Adipocyte (in vitro differentiated cells): ENCODE measurements at regions not wholly inside any gene's neighbourhood (a gene's known extent, or its start where the extent isn't known, plus 50 kb on each side); places are given as distances from the start of the nearest gene placed in this dataset.

Experiments
- DNase-seq: peaks from one replicate; pipeline ENCODE4 v3.0.0-alpha.2; 2015; ENCODE audit warnings: low read depth
- H3K27me3 ChIP-seq: replicated peaks from 2 replicates; pipeline ENCODE4 v1.7.0; 2013; ENCODE audit warnings: mild to moderate bottlenecking, low read length, moderate library complexity; ENCODE audit not compliant: control insufficient read depth, insufficient read depth
- H3K36me3 ChIP-seq: 2 replicates; pipeline ENCODE4 v1.7.0; 2013; ENCODE audit warnings: low read length, mild to moderate bottlenecking, moderate library complexity; ENCODE audit not compliant: control insufficient read depth, insufficient read depth, severe bottlenecking
- H3K4me1 ChIP-seq: 2 replicates; pipeline ENCODE4 v1.7.0; 2013; ENCODE audit warnings: mild to moderate bottlenecking, low read length, moderate library complexity; ENCODE audit not compliant: control insufficient read depth, insufficient read depth
- H3K4me3 ChIP-seq: 2 replicates; pipeline ENCODE4 v1.7.0; 2013; ENCODE audit warnings: mild to moderate bottlenecking, low read length, moderate library complexity
- H3K9ac ChIP-seq: 2 replicates; pipeline ENCODE4 v1.7.0; 2013; ENCODE audit warnings: mild to moderate bottlenecking, low read length, moderate library complexity
- H3K9me3 ChIP-seq: 2 replicates; pipeline ENCODE4 v1.7.0; 2013; ENCODE audit warnings: mild to moderate bottlenecking, low read length, moderate library complexity; ENCODE audit not compliant: control insufficient read depth

GRCh38 chr4:123606336-123606735 is 209.7 kb downstream of the SPRY1 start:
- H3K4me1 ChIP-seq, result peaks cover 2% of the 10 kb centered on the region
- no peak for DNase-seq

GRCh38 chr4:123606946-123607542 is 210.4 kb downstream of the SPRY1 start:
- no peak for DNase-seq
- H3K4me3 ChIP-seq, result no peak overlapping the region
- H3K9ac ChIP-seq, result no peak overlapping the region

More at GRCh38 chr4:123606336-123606735, 209.7 kb downstream of the SPRY1 start:
- Histone ChIP-seq H3K9me3 (no peaks in the 10 kb centered on the region), H3K4me3 (no peak overlapping the region), H3K27me3 (no peaks in the 10 kb centered on the region), H3K9ac (no peak overlapping the region), H3K36me3 (no peaks in the 10 kb centered on the region)

GRCh38 chr4:123609829-123610228 is 213.2 kb downstream of the SPRY1 start:
- H3K4me1 ChIP-seq, result no peaks in the 10 kb centered on the region
- H3K9me3 ChIP-seq, result no peaks in the 10 kb centered on the region
- H3K9ac ChIP-seq, result no peak overlapping the region
- H3K36me3 ChIP-seq, result no peaks in the 10 kb centered on the region
- DNase-seq, result no peak
- no peak overlapping the region for H3K4me3 ChIP-seq
- H3K27me3 ChIP-seq, result no peaks in the 10 kb centered on the region

More at GRCh38 chr4:123606946-123607542, 210.4 kb downstream of the SPRY1 start:
- Histone ChIP-seq H3K36me3 (no peaks in the 10 kb centered on the region), H3K4me1 (no peaks in the 10 kb centered on the region), H3K9me3 (no peaks in the 10 kb centered on the region), H3K27me3 (no peaks in the 10 kb centered on the region)

- Histone ChIP-seq H3K4me3 (no peak overlapping the region), H3K9me3 (no peaks in the 10 kb centered on the region), H3K9ac (no peak overlapping the region), H3K36me3 (no peaks in the 10 kb centered on the region), H3K4me1 (no peaks in the 10 kb centered on the region), H3K27me3 (no peaks in the 10 kb centered on the region)
- no peak for DNase-seq
These were observed 217.2 kb downstream of the SPRY1 start for GRCh38 chr4:123613586-123614344.

- H3K4me3 ChIP-seq, result no peak overlapping the region
- no peaks in the 10 kb centered on the region for H3K9me3 ChIP-seq
- H3K36me3 ChIP-seq, result no peaks in the 10 kb centered on the region
- DNase-seq, result no peak
- H3K27me3 ChIP-seq, result no peaks in the 10 kb centered on the region
- no peak overlapping the region for H3K9ac ChIP-seq
- H3K4me1 ChIP-seq, result no peaks in the 10 kb centered on the region
These were observed 219.3 kb downstream of the SPRY1 start for GRCh38 chr4:123615901-123616300.

GRCh38 chr4:123616951-123617461 is 220.4 kb downstream of the SPRY1 start:
- Histone ChIP-seq H3K4me3 (no peak overlapping the region), H3K36me3 (no peaks in the 10 kb centered on the region), H3K27me3 (no peaks in the 10 kb centered on the region), H3K9ac (no peak overlapping the region), H3K4me1 (no peaks in the 10 kb centered on the region), H3K9me3 (no peaks in the 10 kb centered on the region)
- no peak for DNase-seq

- H3K4me3 ChIP-seq, result no peak overlapping the region
- no peaks in the 10 kb centered on the region for H3K9me3 ChIP-seq
- DNase-seq, result no peak
- H3K36me3 ChIP-seq, result no peaks in the 10 kb centered on the region
- no peaks in the 10 kb centered on the region for H3K27me3 ChIP-seq
- H3K9ac ChIP-seq, result no peak overlapping the region
- no peaks in the 10 kb centered on the region for H3K4me1 ChIP-seq
These were observed 221.2 kb downstream of the SPRY1 start for GRCh38 chr4:123617791-123618190.

- no peak for DNase-seq
- no peaks in the 10 kb centered on the region for H3K36me3 ChIP-seq
- no peak overlapping the region for H3K4me3 ChIP-seq
- H3K9ac ChIP-seq, result no peak overlapping the region
- no peaks in the 10 kb centered on the region for H3K4me1 ChIP-seq
- no peaks in the 10 kb centered on the region for H3K27me3 ChIP-seq
- no peaks in the 10 kb centered on the region for H3K9me3 ChIP-seq
These were observed 222.0 kb downstream of the SPRY1 start for GRCh38 chr4:123618606-123619005.

- no peaks in the 10 kb centered on the region for H3K9me3 ChIP-seq
- H3K9ac ChIP-seq, result no peak overlapping the region
- H3K27me3 ChIP-seq, result no peaks in the 10 kb centered on the region
- DNase-seq, result no peak
- H3K4me1 ChIP-seq, result no peaks in the 10 kb centered on the region
- no peak overlapping the region for H3K4me3 ChIP-seq
- no peaks in the 10 kb centered on the region for H3K36me3 ChIP-seq
These were observed 222.7 kb downstream of the SPRY1 start for GRCh38 chr4:123619326-123619725.

- H3K9ac ChIP-seq, result no peak overlapping the region
- no peaks in the 10 kb centered on the region for H3K4me1 ChIP-seq
These were observed 223.3 kb downstream of the SPRY1 start for GRCh38 chr4:123619895-123620294.

GRCh38 chr4:123621072-123621705 is 224.6 kb downstream of the SPRY1 start:
- Histone ChIP-seq H3K36me3 (no peaks in the 10 kb centered on the region), H3K4me1 (no peaks in the 10 kb centered on the region), H3K4me3 (no peak overlapping the region), H3K9ac (no peak overlapping the region), H3K9me3 (no peaks in the 10 kb centered on the region), H3K27me3 (no peaks in the 10 kb centered on the region)
- DNase-seq, result no peak

More at GRCh38 chr4:123619895-123620294, 223.3 kb downstream of the SPRY1 start:
- no peak overlapping the region for H3K4me3 ChIP-seq
- H3K36me3 ChIP-seq, result no peaks in the 10 kb centered on the region
- no peaks in the 10 kb centered on the region for H3K27me3 ChIP-seq
- H3K9me3 ChIP-seq, result no peaks in the 10 kb centered on the region
- no peak for DNase-seq
